Gastroesophageal sphincter (tissue), 4 donors: ENCODE measurements at regions not wholly inside any gene's neighbourhood (a gene's known extent, or its start where the extent isn't known, plus 50 kb on each side); places are given as distances from the start of the nearest gene placed in this dataset.

Experiments used
- ATAC-seq: fragments of 150-250 bp; one replicate; pipeline ENCODE4 v1.9.1; 2016; ENCODE audit warnings: mild to moderate bottlenecking, moderate library complexity
- H3K27ac ChIP-seq, 4 donors: fragments of 200-600 bp; sonication (generic) in 3 of 4; 1 replicate in 3 of 4; 2 replicates in 1 of 4; pipeline ENCODE4 v1.5.1; 2016 to 2019
- H3K27me3 ChIP-seq: fragments of 200-600 bp; sonication (generic); one replicate; pipeline ENCODE4 v1.5.1; 2019
- H3K36me3 ChIP-seq, 2 donors: fragments of 200-600 bp; sonication (generic); one replicate each; pipeline ENCODE4 v1.5.1; 2019; ENCODE audit warnings: control low read depth in 1 of 2
- H3K4me1 ChIP-seq, 3 donors: fragments of 200-600 bp; sonication (generic); 1 replicate in 2 of 3; 2 replicates in 1 of 3; pipeline ENCODE4 v1.5.1; 2016 to 2019; ENCODE audit warnings: control low read depth in 2 of 3
- H3K4me3 ChIP-seq, 2 donors: fragments of 200-600 bp; sonication (generic); one replicate each; pipeline ENCODE4 v1.5.1; 2019; ENCODE audit warnings: mild to moderate bottlenecking in 1 of 2, moderate library complexity in 1 of 2
- H3K9me3 ChIP-seq, 3 donors: fragments of 200-600 bp; sonication (generic); one replicate each; pipeline ENCODE4 v1.5.1; 2017 to 2019; ENCODE audit warnings: control low read depth in 2 of 3
- CTCF ChIP-seq, 4 experiments: fragments of 200-600 bp in 2 of 4; fragments of 450-650 bp in 2 of 4; sonication (generic) in 1 of 4; IDR thresholded peaks; one replicate each; pipeline ENCODE4 v1.5.1; 2017 to 2019; ENCODE audit warnings: antibody characterized with exemption in 4 of 4, mild to moderate bottlenecking in 2 of 4, moderate library complexity in 2 of 4
- EP300 ChIP-seq: sonication (generic); formaldehyde crosslinking; IDR thresholded peaks from one replicate; pipeline ENCODE4 v1.6.1; 2017; ENCODE audit warnings: antibody characterized with exemption, mild to moderate bottlenecking
- POLR2A ChIP-seq, 2 donors: fragments of 450-650 bp; IDR thresholded peaks; one replicate each; pipeline ENCODE4 v1.6.1; 2017; ENCODE audit warnings: antibody characterized with exemption in 2 of 2, mild to moderate bottlenecking in 2 of 2, moderate library complexity in 1 of 2
- POLR2AphosphoS5 ChIP-seq: sonication (generic); formaldehyde crosslinking; IDR thresholded peaks from one replicate; pipeline ENCODE4 v1.6.1; 2017; ENCODE audit warnings: antibody characterized with exemption
- WGBS, 2 donors: methylation state at CpG; one replicate each; pipeline ENCODE4 v1.1.5; 2018; ENCODE audit warnings: low coverage in 1 of 2; 5-methylcytosine and 5-hydroxymethylcytosine counted together

DNA sequence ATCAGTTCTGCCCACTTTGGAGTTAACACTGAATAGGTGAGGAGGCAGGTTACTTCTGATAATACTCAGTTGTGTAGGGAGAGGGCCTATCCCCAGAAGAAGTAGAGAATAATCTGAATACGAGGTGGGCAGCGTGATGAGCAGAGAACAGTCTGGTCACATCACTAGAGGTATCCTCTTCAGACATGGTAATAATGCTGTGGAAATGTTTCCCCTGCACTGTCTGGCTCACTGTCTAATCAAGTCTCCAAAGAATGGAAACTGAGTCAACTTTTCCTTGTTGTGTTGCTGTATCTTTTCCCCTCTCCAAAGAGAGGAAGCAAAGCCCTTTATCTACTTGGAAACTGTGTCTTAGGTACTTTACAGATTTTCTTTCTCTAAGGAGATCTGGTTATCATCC lies 110.9 kb upstream of the ANKRD55 start:
- TF ChIP-seq POLR2AphosphoS5 (no peak), POLR2A (IDR thresholded peaks at IDR 0.05) (no peak), CTCF (IDR thresholded peaks at IDR 0.05) (no peak), EP300 (no peak)
- no peak for ATAC-seq
- WGBS, 2 donors: 100% methylated on average over 1 to 2 of the region's 2 CpGs
- Histone ChIP-seq H3K4me1 (no peaks in the 10 kb centered on the region), H3K4me3 (no peak overlapping the region), H3K36me3 (no peaks in the 10 kb centered on the region), H3K27me3 (no peaks in the 10 kb centered on the region), H3K27ac (no peak overlapping the region), H3K9me3 (peaks cover 0 to 4% (median 0%) of the 10 kb centered on the region in 3 donors)

GRCh38 chr5:56342616-56343015 lies 109.5 kb upstream of the ANKRD55 start:
- 95 to 100% methylated on average over 1 to 3 of the region's 3 CpGs for WGBS, 2 donors
- H3K27ac ChIP-seq: no peak overlapping the region
- H3K36me3 ChIP-seq: no peaks in the 10 kb centered on the region
- H3K4me3 ChIP-seq: no peak overlapping the region
- ATAC-seq: no peak
- TF ChIP-seq POLR2A (IDR thresholded peaks at IDR 0.05): no peak
- TF ChIP-seq CTCF (IDR thresholded peaks at IDR 0.05): no peak
- no peak for TF ChIP-seq POLR2AphosphoS5
- TF ChIP-seq EP300: no peak
- peaks cover 0 to 4% (median 0%) of the 10 kb centered on the region in 3 donors for H3K9me3 ChIP-seq
- H3K4me1 ChIP-seq: no peaks in the 10 kb centered on the region
- no peaks in the 10 kb centered on the region for H3K27me3 ChIP-seq

GRCh38 chr5:56340196-56340980 lies 107.3 kb upstream of the ANKRD55 start:
- 34 to 56% methylated on average over 3 of the region's 3 CpGs for WGBS, 2 donors
- Histone ChIP-seq H3K27me3 (no peaks in the 10 kb centered on the region), H3K4me3 (no peak overlapping the region), H3K36me3 (no peaks in the 10 kb centered on the region), H3K27ac (no peak overlapping the region), H3K4me1 (no peaks in the 10 kb centered on the region), H3K9me3 (peaks cover 0 to 5% (median 0%) of the 10 kb centered on the region in 3 donors)
- ATAC-seq: no peak
- TF ChIP-seq POLR2A (IDR thresholded peaks at IDR 0.05): no peak
- TF ChIP-seq CTCF (IDR thresholded peaks at IDR 0.05): no peak
- no peak for TF ChIP-seq EP300
- no peak for TF ChIP-seq POLR2AphosphoS5

DNA sequence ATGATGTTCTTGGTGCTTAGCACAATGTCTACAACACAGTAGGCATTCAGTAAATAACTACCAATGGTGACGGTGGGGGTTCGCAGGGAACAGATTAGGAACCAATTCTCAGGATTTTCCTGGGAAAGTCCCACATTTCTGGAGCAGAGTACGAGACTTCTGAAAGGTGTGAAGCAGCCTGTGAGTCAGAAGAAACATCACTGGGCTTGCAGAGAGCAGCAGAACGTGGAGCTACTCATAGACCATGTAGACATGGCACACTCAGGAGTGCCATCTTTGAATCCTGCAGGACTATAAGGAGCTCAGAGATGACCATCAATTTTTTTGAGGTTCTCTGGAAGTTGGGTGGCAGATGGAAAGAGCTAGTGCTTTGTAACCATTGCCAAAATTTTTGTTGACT lies 106.6 kb upstream of the ANKRD55 start:
- TF ChIP-seq POLR2AphosphoS5 (no peak), CTCF (IDR thresholded peaks at IDR 0.05) (no peak), EP300 (no peak), POLR2A (IDR thresholded peaks at IDR 0.05) (no peak)
- ATAC-seq: no peak
- Histone ChIP-seq H3K9me3 (peaks cover 0 to 10% (median 0%) of the 10 kb centered on the region in 3 donors), H3K27ac (no peak overlapping the region), H3K4me1 (no peaks in the 10 kb centered on the region), H3K36me3 (no peaks in the 10 kb centered on the region), H3K27me3 (no peaks in the 10 kb centered on the region), H3K4me3 (no peak overlapping the region)
- WGBS, 2 donors: 89 to 90% methylated on average over 2 to 3 of the region's 4 CpGs

DNA sequence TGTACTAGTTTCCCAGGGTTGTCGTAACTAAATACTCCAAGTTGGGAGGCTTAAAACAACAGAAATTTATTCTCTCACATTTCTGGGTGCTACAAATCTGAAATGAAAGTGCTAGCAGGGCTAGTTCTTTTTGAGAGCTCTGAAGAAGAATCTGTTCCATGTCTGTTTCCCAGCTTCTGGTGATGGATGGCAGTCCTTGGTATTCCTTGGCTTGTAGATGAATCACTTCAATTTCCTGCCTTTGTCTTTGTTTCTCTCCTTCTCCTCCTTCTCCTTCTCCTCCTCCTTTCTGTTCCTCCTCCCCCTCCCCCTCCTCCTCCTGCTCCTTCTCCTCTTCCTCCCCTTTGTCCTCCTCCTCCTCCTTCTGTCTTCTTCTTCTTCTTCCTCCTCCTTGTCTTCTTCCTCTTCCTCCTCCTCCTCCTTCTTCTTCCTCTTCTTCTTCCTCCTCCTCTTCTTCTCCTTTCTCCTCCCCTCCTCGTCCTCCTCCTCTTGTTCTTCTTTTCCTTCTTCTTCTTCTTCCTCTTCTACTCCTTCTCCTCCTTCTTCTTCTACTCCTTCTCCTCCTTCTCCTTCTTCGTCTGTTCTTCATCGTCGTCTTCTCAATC lies 104.7 kb upstream of the ANKRD55 start:
- H3K27ac ChIP-seq: no peak overlapping the region
- no peak overlapping the region for H3K4me3 ChIP-seq
- ATAC-seq: no peak
- no peak for TF ChIP-seq EP300
- no peak for TF ChIP-seq CTCF (IDR thresholded peaks at IDR 0.05)
- no peak for TF ChIP-seq POLR2AphosphoS5
- TF ChIP-seq POLR2A (IDR thresholded peaks at IDR 0.05): no peak
- H3K9me3 ChIP-seq: peaks cover 0 to 10% (median 0%) of the 10 kb centered on the region in 3 donors
- WGBS, 2 donors: 84 to 90% methylated on average over 4 to 5 of the region's 5 CpGs
- no peaks in the 10 kb centered on the region for H3K27me3 ChIP-seq
- H3K36me3 ChIP-seq: no peaks in the 10 kb centered on the region
- no peaks in the 10 kb centered on the region for H3K4me1 ChIP-seq
